Right lobe of liver (tissue), 6 donors: ENCODE measurements at regions not wholly inside any gene's neighbourhood (a gene's known extent, or its start where the extent isn't known, plus 50 kb on each side); places are given as distances from the start of the nearest gene placed in this dataset.

Experiments used
- ATAC-seq, 4 donors: fragments of 200-7000 bp; cut with Tn5 transposase; one replicate each; pipeline ENCODE4 v1.9.1; 2020; ENCODE audit warnings: mild to moderate bottlenecking in 4 of 4, moderate library complexity in 4 of 4
- DNase-seq, 3 donors: peaks; one replicate each; pipeline ENCODE4 v3.0.0-alpha.2; 2020
- H3K27ac ChIP-seq, 3 donors: fragments of 200-600 bp; one replicate each; pipeline ENCODE4 v1.8.0; 2022
- H3K27me3 ChIP-seq, 2 donors: fragments of 200-600 bp; one replicate each; pipeline ENCODE4 v1.8.0; 2022
- H3K36me3 ChIP-seq, 4 donors: fragments of 200-600 bp; sonication (generic) in 1 of 4; one replicate each; pipeline versions ENCODE4 v1.5.1 to v1.8.0; 2017 to 2022; ENCODE audit warnings: control low read depth in 1 of 4
- H3K4me1 ChIP-seq, 4 donors: fragments of 200-600 bp; sonication (generic) in 1 of 4; one replicate each; pipeline versions ENCODE4 v1.5.1 to v1.8.0; 2017 to 2022; ENCODE audit warnings: control low read depth in 1 of 4
- H3K4me3 ChIP-seq, 3 donors: fragments of 200-600 bp; one replicate each; pipeline ENCODE4 v1.8.0; 2022
- H3K9me3 ChIP-seq, 4 donors: fragments of 200-600 bp; sonication (generic) in 1 of 4; one replicate each; pipeline versions ENCODE4 v1.5.1 to v1.8.0; 2017 to 2022; ENCODE audit warnings: control low read depth in 1 of 4
- POLR2A ChIP-seq: fragments of 450-650 bp; IDR thresholded peaks from one replicate; pipeline ENCODE4 v1.6.1; 2017; ENCODE audit warnings: antibody characterized with exemption, mild to moderate bottlenecking
- WGBS: methylation state at CpG from one replicate; pipeline ENCODE4 v1.1.6; 2018; ENCODE audit warnings: low coverage, low lambda C conversion rate; ENCODE audit not compliant: insufficient coverage; ENCODE audit errors: missing lambda C conversion rate; 5-methylcytosine and 5-hydroxymethylcytosine counted together
- intact Hi-C, 2 donors: fragments of 100-400 bp; cut with DNase I; formaldehyde crosslinking; loops; one replicate each; pipeline versions ENCODE4 v1.11.2 to v1.14.1; 2022
- TF ChIP-seq, protein P1 (sequence below), 4 donors: fragments of 200-600 bp in 3 of 4; fragments of 450-650 bp in 1 of 4; IDR thresholded peaks; one replicate each; pipeline versions ENCODE4 v1.5.1 to v1.8.0; 2016 to 2022; ENCODE audit warnings: antibody characterized with exemption in 4 of 4, mild to moderate bottlenecking in 2 of 4
- donor health status: DM: no; HTN: yes; CAD: no.
- donor health status: DM: no; HTN: no; CAD: no.
- donor health status: DM: no; HTN: no; CAD: no.
- donor health status: DM: no; HTN: yes; CAD: no.
- donor health status: DM: no; HTN: yes; CAD: no.

DNA sequence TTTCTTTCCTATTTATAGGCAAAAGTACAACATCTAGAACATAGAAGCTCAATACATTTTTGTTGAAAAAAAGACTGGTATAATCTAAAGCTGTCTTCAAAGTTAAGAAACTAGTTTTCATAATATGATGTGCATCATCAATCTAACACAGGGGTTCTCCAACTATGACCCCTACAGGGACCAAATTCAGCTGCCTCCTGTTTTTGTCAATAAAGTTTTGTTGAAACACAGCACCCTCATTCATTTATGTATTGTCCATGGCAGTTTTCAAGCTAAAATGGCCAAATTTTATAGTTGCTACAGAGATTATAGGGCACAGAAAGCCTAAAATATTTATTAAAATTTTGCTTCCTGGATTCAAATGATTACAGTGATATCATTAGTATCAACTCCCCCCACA lies 452.9 kb downstream of the CCER1 start:
- intact Hi-C loops: no loop called here
- DNase-seq (no peak), ATAC-seq (no peak)
- H3K27ac ChIP-seq: peak overlapping the region in 1 of 3 donors; percentile 16
- TF ChIP-seq, protein P1, sequence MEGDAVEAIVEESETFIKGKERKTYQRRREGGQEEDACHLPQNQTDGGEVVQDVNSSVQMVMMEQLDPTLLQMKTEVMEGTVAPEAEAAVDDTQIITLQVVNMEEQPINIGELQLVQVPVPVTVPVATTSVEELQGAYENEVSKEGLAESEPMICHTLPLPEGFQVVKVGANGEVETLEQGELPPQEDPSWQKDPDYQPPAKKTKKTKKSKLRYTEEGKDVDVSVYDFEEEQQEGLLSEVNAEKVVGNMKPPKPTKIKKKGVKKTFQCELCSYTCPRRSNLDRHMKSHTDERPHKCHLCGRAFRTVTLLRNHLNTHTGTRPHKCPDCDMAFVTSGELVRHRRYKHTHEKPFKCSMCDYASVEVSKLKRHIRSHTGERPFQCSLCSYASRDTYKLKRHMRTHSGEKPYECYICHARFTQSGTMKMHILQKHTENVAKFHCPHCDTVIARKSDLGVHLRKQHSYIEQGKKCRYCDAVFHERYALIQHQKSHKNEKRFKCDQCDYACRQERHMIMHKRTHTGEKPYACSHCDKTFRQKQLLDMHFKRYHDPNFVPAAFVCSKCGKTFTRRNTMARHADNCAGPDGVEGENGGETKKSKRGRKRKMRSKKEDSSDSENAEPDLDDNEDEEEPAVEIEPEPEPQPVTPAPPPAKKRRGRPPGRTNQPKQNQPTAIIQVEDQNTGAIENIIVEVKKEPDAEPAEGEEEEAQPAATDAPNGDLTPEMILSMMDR (IDR thresholded peaks at IDR 0.05): no peak
- TF ChIP-seq POLR2A: no peak
- no peaks in the 10 kb centered on the region for H3K36me3 ChIP-seq
- peaks cover 0 to 15% (median 6%) of the 10 kb centered on the region in 4 donors for H3K4me1 ChIP-seq
- no peak overlapping the region for H3K4me3 ChIP-seq
- no peaks in the 10 kb centered on the region for H3K9me3 ChIP-seq
- no peaks in the 10 kb centered on the region for H3K27me3 ChIP-seq

DNA sequence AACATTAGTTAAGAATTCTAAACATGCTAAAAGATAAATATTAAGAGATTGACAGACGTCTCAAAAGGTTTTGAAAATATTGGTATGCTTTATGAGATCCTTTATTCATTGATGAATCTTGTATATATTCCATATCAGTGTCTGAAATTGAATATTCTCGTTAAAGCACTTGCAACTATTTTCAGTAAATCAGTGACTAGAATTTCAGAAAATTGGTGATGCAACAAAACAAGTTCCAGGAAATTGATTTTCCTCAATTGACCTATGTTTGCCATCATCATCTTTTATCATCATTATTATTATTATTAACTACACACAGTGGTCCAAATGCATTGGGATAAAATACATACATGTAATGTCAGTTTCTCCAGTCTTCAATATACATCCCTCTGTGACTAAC lies 453.6 kb downstream of the CCER1 start:
- Histone ChIP-seq H3K9me3 (no peaks in the 10 kb centered on the region), H3K27me3 (no peaks in the 10 kb centered on the region), H3K4me3 (no peak overlapping the region), H3K4me1 (peaks cover 0 to 15% (median 6%) of the 10 kb centered on the region in 4 donors), H3K27ac (peak overlapping the region in 1 of 3 donors; percentile 16), H3K36me3 (no peaks in the 10 kb centered on the region)
- intact Hi-C loops: no loop called here
- DNase-seq (no peak), ATAC-seq (peak in 2 of 4 donors; percentile 54 to 60)
- 30% methylated on average over 2 of the region's 2 CpGs for WGBS
- TF ChIP-seq, protein P1 (IDR thresholded peaks at IDR 0.05): no peak
- TF ChIP-seq POLR2A: no peak

DNA sequence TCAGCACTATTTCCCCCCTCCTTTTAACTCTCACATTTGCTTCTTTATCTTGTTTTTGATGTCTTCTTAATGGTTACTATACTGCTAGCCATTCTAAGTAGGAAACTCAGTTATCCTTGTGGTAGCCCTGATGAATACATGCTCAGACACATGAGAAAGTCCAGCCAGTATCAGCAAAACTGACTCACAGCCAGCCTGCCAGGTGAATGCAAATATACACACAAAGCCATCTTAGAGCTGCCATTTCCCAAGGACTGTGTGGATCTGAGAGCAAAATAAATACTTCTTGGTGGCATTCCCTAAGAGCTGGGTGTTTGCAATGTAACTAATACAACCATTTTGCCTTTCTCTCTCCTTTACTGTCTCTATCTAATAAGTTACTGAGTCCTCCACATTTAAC lies 455.2 kb downstream of the CCER1 start:
- TF ChIP-seq, protein P1 (IDR thresholded peaks at IDR 0.05): no peak
- TF ChIP-seq POLR2A: no peak
- Histone ChIP-seq H3K4me3 (no peak overlapping the region), H3K9me3 (no peaks in the 10 kb centered on the region), H3K27me3 (no peaks in the 10 kb centered on the region), H3K36me3 (no peaks in the 10 kb centered on the region), H3K4me1 (peaks cover 0 to 15% (median 6%) of the 10 kb centered on the region in 4 donors), H3K27ac (no peak overlapping the region)
- intact Hi-C loops: no loop called here
- DNase-seq (no peak), ATAC-seq (peak in 2 of 4 donors; percentile 65 to 66)

DNA sequence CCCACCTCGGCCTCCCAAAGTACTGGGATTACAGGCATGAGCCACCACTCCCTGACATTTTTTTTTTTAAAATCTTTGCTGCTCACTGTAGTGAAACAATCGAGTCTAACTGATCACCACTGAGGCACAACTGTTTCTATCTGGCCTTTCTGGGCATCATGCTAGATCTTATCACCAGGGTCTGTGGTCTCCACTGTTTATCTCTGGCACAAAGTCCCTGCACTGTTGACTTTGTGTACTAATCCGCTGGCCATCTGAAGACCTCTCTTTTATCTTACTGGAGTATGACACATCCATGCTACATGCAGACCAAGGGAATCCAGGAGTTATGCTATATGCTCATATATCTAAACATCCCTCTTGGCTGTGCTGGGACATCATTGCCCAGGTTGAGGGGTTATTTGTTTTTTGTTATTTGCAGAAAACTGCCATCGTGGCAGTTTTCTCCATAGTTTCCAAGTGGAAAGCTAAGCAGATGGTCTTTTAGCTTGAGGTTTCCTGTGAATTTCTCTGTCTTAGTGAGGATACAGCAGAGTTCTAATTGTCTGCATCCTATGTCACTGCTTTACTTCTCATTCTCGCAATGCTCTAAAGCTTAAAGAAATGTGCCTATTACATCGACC lies 456.9 kb downstream of the CCER1 start:
- Histone ChIP-seq H3K4me3 (no peak overlapping the region), H3K27ac (no peak overlapping the region), H3K9me3 (no peaks in the 10 kb centered on the region), H3K36me3 (no peaks in the 10 kb centered on the region), H3K4me1 (peaks cover 0 to 15% (median 6%) of the 10 kb centered on the region in 4 donors), H3K27me3 (no peaks in the 10 kb centered on the region)
- ATAC-seq (no peak), DNase-seq (no peak)
- TF ChIP-seq POLR2A: no peak
- TF ChIP-seq, protein P1 (IDR thresholded peaks at IDR 0.05): no peak
- intact Hi-C loops: no loop called here
- 59% methylated on average over 6 of the region's 6 CpGs for WGBS

GRCh38 chr12:90490355-90490754 lies 464.6 kb downstream of the CCER1 start:
- ATAC-seq: no peak
- intact Hi-C loops: no loop called here
- no peaks in the 10 kb centered on the region for H3K9me3 ChIP-seq

More at GRCh38 chr12:90490355-90490754, 464.6 kb downstream of the CCER1 start:
- Histone ChIP-seq H3K27ac (no peak overlapping the region), H3K4me3 (no peak overlapping the region), H3K36me3 (no peaks in the 10 kb centered on the region), H3K27me3 (no peaks in the 10 kb centered on the region), H3K4me1 (no peaks in the 10 kb centered on the region)
- no peak for TF ChIP-seq POLR2A
- TF ChIP-seq, protein P1 (IDR thresholded peaks at IDR 0.05): no peak
- DNase-seq: no peak
